ENCODE measurements at regions not wholly inside any gene's neighbourhood (a gene's known extent, or its start where the extent isn't known, plus 50 kb on each side); places are given as distances from the start of the nearest gene placed in this dataset.

GRCh38 chr18:38768504-38768903 lies 1202.9 kb upstream of the CELF4 start:
- no peaks in the 10 kb centered on the region for H3K4me1 ChIP-seq
- no peaks in the 10 kb centered on the region for H3K27me3 ChIP-seq
- 86% methylated on average over 1 of the region's 1 CpG for WGBS
- H3K36me3 ChIP-seq, result no peaks in the 10 kb centered on the region
- TF ChIP-seq EP300 (IDR thresholded peaks at IDR 0.05), result no peak
- TF ChIP-seq POLR2A (IDR thresholded peaks at IDR 0.05), result no peak
- no peak for TF ChIP-seq CTCF (IDR thresholded peaks at IDR 0.05)
- no peak for TF ChIP-seq POLR2AphosphoS5 (IDR thresholded peaks at IDR 0.05)
- DNase-seq (ENCODE audit: low spot score in 2 of 2), result no peak
- H3K27ac ChIP-seq, result no peak overlapping the region
- H3K4me3 ChIP-seq, result no peak overlapping the region
- no peaks in the 10 kb centered on the region for H3K9me3 ChIP-seq

- H3K36me3 ChIP-seq, result no peaks in the 10 kb centered on the region
- no peaks in the 10 kb centered on the region for H3K4me1 ChIP-seq
- H3K4me3 ChIP-seq, result no peak overlapping the region
- no peaks in the 10 kb centered on the region for H3K27me3 ChIP-seq
- 90% methylated on average over 1 of the region's 1 CpG for WGBS
- no peak for TF ChIP-seq CTCF (IDR thresholded peaks at IDR 0.05)
- TF ChIP-seq EP300 (IDR thresholded peaks at IDR 0.05), result no peak
- TF ChIP-seq POLR2A (IDR thresholded peaks at IDR 0.05), result no peak
- no peak for TF ChIP-seq POLR2AphosphoS5 (IDR thresholded peaks at IDR 0.05)
- no peak overlapping the region for H3K27ac ChIP-seq
- no peaks in the 10 kb centered on the region for H3K9me3 ChIP-seq
- DNase-seq (ENCODE audit: low spot score in 2 of 2), result no peak
These were observed 1193.9 kb upstream of the CELF4 start for GRCh38 chr18:38759457-38759856.

GRCh38 chr18:38756436-38756835 lies 1190.8 kb upstream of the CELF4 start:
- Histone ChIP-seq H3K4me3 (no peak overlapping the region), H3K4me1 (peaks cover under 1% of the 10 kb centered on the region), H3K9me3 (no peaks in the 10 kb centered on the region), H3K36me3 (no peaks in the 10 kb centered on the region), H3K27ac (no peak overlapping the region), H3K27me3 (no peaks in the 10 kb centered on the region)
- TF ChIP-seq CTCF (IDR thresholded peaks at IDR 0.05) (no peak), POLR2AphosphoS5 (IDR thresholded peaks at IDR 0.05) (no peak), POLR2A (IDR thresholded peaks at IDR 0.05) (no peak), EP300 (IDR thresholded peaks at IDR 0.05) (no peak)
- 90% methylated on average over 2 of the region's 2 CpGs for WGBS
- no peak for DNase-seq (ENCODE audit: low spot score in 2 of 2)

- H3K4me3 ChIP-seq, result no peak overlapping the region
- peaks cover 7% of the 10 kb centered on the region for H3K4me1 ChIP-seq
- H3K9me3 ChIP-seq, result no peaks in the 10 kb centered on the region
- no peaks in the 10 kb centered on the region for H3K36me3 ChIP-seq
- peak overlapping the region; percentile 24 for H3K27ac ChIP-seq
- no peak for DNase-seq (ENCODE audit: low spot score in 2 of 2)
- 33% methylated on average over 1 of the region's 1 CpG for WGBS
- no peak for TF ChIP-seq EP300 (IDR thresholded peaks at IDR 0.05)
- no peak for TF ChIP-seq POLR2A (IDR thresholded peaks at IDR 0.05)
- no peak for TF ChIP-seq CTCF (IDR thresholded peaks at IDR 0.05)
- no peaks in the 10 kb centered on the region for H3K27me3 ChIP-seq
These were observed 1186.8 kb upstream of the CELF4 start for GRCh38 chr18:38752430-38752829.

GRCh38 chr18:38751898-38752297 lies 1186.3 kb upstream of the CELF4 start:
- Histone ChIP-seq H3K4me1 (peaks cover 7% of the 10 kb centered on the region), H3K36me3 (no peaks in the 10 kb centered on the region), H3K4me3 (no peak overlapping the region), H3K27me3 (no peaks in the 10 kb centered on the region), H3K9me3 (no peaks in the 10 kb centered on the region), H3K27ac (peak overlapping the region; percentile 2)
- no peak for TF ChIP-seq POLR2AphosphoS5 (IDR thresholded peaks at IDR 0.05)
- no peak for TF ChIP-seq CTCF (IDR thresholded peaks at IDR 0.05)
- WGBS, result 13% methylated on average over 8 of the region's 8 CpGs
- DNase-seq (ENCODE audit: low spot score in 2 of 2), result no peak
